GM12878 (cell line): ENCODE measurements at regions not wholly inside any gene's neighbourhood (a gene's known extent, or its start where the extent isn't known, plus 50 kb on each side); places are given as distances from the start of the nearest gene placed in this dataset.

ENCODE experiments used
- ATAC-seq: fragments of 200-7000 bp; cut with Tn5 transposase; 3 replicates; pipeline ENCODE4 v1.9.1; 2020; ENCODE audit warnings: mild to moderate bottlenecking, moderate library complexity
- BruUV-seq: library from RNA; stranded (reverse); fragments of 400-500 nt; replicated peaks from 2 replicates; lab custom pipeline; 2021; lab: Mats Ljungman, UMichigan
- CTCF ChIA-PET: fragments of 300-600 bp; sonication (Branson Sonifier 250); formaldehyde crosslinking; extraction: SDS; loops from one replicate; lab custom pipeline; 2021; ENCODE audit warnings: inconsistent platforms; lab: Yijun Ruan, JAX
- POLR2A ChIA-PET: fragments of 350-600 bp; formaldehyde crosslinking; extraction: SDS; loops from one replicate; lab custom pipeline; 2021; ENCODE audit warnings: inconsistent platforms; lab: Charles Lee
- RAD21 ChIA-PET: fragments of 300-600 bp; sonication (Branson Sonifier 250); formaldehyde crosslinking; loops from one replicate; lab custom pipeline; 2023; ENCODE audit warnings: antibody characterized with exemption; ENCODE audit not compliant: unreplicated experiment; lab: Charles Lee
- SMC1A ChIA-PET: fragments of 300-600 bp; sonication (Branson Sonifier 250); formaldehyde crosslinking; loops from one replicate; lab custom pipeline; 2023; ENCODE audit not compliant: unreplicated experiment, uncharacterized antibody; lab: Charles Lee
- DNase-seq: peaks from one replicate; pipeline ENCODE4 v3.0.0-alpha.2; 2011; ENCODE audit warnings: low read depth, low spot score
- FAIRE-seq: peaks from 3 replicates; lab custom pipeline; 2011; peaks lifted over from hg19 to GRCh38; lab: Jason Lieb, UNC
- H2AFZ ChIP-seq: 2 replicates; pipeline ENCODE4 v1.6.0; 2011; ENCODE audit warnings: low read depth, low read length, control low read depth; ENCODE audit not compliant: control insufficient read depth
- H3K27ac ChIP-seq: 2 replicates; pipeline ENCODE4 v1.5.1; 2011; ENCODE audit warnings: control low read depth; ENCODE audit not compliant: control insufficient read depth, insufficient read depth
- H3K27me3 ChIP-seq, 2 experiments: replicated peaks in 1 of 2; 2 replicates each; pipeline versions ENCODE4 v1.6.0 to v1.6.1; 2011; ENCODE audit warnings: low read length in 1 of 2; ENCODE audit not compliant: control insufficient read depth in 2 of 2, insufficient read depth in 2 of 2
- H3K36me3 ChIP-seq, 2 experiments: 2 replicates each; pipeline ENCODE4 v1.5.1; 2011; ENCODE audit warnings: low read length in 1 of 2; ENCODE audit not compliant: control insufficient read depth in 2 of 2, insufficient read depth in 2 of 2
- H3K4me1 ChIP-seq: 2 replicates; pipeline ENCODE4 v1.6.1; 2011; ENCODE audit warnings: mild to moderate bottlenecking, low read length, moderate library complexity, mixed read lengths; ENCODE audit not compliant: control insufficient read depth, insufficient read depth
- H3K4me2 ChIP-seq: 2 replicates; pipeline ENCODE4 v1.6.0; 2011; ENCODE audit warnings: control low read depth; ENCODE audit not compliant: control insufficient read depth, insufficient read depth
- H3K4me3 ChIP-seq: fragments of 200-600 bp; sonication (generic); 2 replicates; pipeline ENCODE4 v1.5.1; 2016
- H3K79me2 ChIP-seq: 2 replicates; pipeline ENCODE4 v1.6.0; 2011; ENCODE audit warnings: low read length; ENCODE audit not compliant: control insufficient read depth, insufficient read depth
- H3K9ac ChIP-seq: 2 replicates; pipeline ENCODE4 v1.8.0; 2011; ENCODE audit warnings: low read length, control low read depth, mixed read lengths; ENCODE audit not compliant: control insufficient read depth, insufficient read depth
- H3K9me3 ChIP-seq: replicated peaks from 3 replicates; pipeline ENCODE4 v1.5.1; 2011; ENCODE audit warnings: mild to moderate bottlenecking, low read length; ENCODE audit not compliant: control insufficient read depth, insufficient read depth
- H4K20me1 ChIP-seq: 2 replicates; pipeline ENCODE4 v1.6.0; 2011; ENCODE audit not compliant: control insufficient read depth, insufficient read depth
- CREM ChIP-seq: IDR thresholded peaks from 2 replicates; pipeline ENCODE4 v1.6.1; 2014; ENCODE audit warnings: antibody characterized with exemption, low read depth
- ESRRA ChIP-seq: IDR thresholded peaks from 2 replicates; pipeline ENCODE4 v1.6.1; 2012; ENCODE audit warnings: mild to moderate bottlenecking, low read length, improper control_type of control experiment
- KLF5 ChIP-seq: fragments of 450-650 bp; IDR thresholded peaks from 2 replicates; pipeline ENCODE4 v1.6.1; 2014; ENCODE audit warnings: mild to moderate bottlenecking; ENCODE audit not compliant: partially characterized antibody
- LARP7 ChIP-seq: fragments of 450-650 bp; IDR thresholded peaks from 2 replicates; pipeline ENCODE4 v1.6.1; 2017; ENCODE audit warnings: mild to moderate bottlenecking
- SREBF2 ChIP-seq: IDR thresholded peaks from 2 replicates; pipeline ENCODE4 v1.6.1; 2012; ENCODE audit warnings: mild to moderate bottlenecking, low read length
- ZNF274 ChIP-seq: IDR thresholded peaks from one replicate; pipeline ENCODE4 v1.8.0; 2011; ENCODE audit not compliant: insufficient read length, insufficient read depth
- ZSCAN29 ChIP-seq: fragments of 450-650 bp; IDR thresholded peaks from 2 replicates; pipeline ENCODE4 v1.6.1; 2017; ENCODE audit warnings: mild to moderate bottlenecking, moderate library complexity
- WGBS: methylation state at CpG from one replicate; pipeline ENCODE4 v1.1.6; 2016; ENCODE audit warnings: low lambda C conversion rate; ENCODE audit not compliant: insufficient replicate concordance, insufficient coverage; ENCODE audit errors: missing lambda C conversion rate; 5-methylcytosine and 5-hydroxymethylcytosine counted together
- in situ Hi-C: fragments of 300-500 bp; cut with MboI; formaldehyde crosslinking; loops from 9 replicates; pipeline ENCODE4 v1.14.3; 2018; ENCODE audit warnings: mixed read lengths
- intact Hi-C: fragments of 100-400 bp; cut with micrococcal nuclease; formaldehyde crosslinking; loops from one replicate; pipeline ENCODE4 v1.14.2; 2022; ENCODE audit not compliant: unreplicated experiment
- TF ChIP-seq, protein P1 (sequence below): IDR thresholded peaks from 2 replicates; pipeline ENCODE4 v1.6.1; 2012; ENCODE audit warnings: low read depth, low read length, improper control_type of control experiment
- TF ChIP-seq, protein P2 (sequence below): fragments of 450-650 bp; IDR thresholded peaks from 2 replicates; pipeline ENCODE4 v1.6.1; 2017; ENCODE audit warnings: mild to moderate bottlenecking, low read depth, inconsistent platforms; ENCODE audit not compliant: poor library complexity, severe bottlenecking

DNA sequence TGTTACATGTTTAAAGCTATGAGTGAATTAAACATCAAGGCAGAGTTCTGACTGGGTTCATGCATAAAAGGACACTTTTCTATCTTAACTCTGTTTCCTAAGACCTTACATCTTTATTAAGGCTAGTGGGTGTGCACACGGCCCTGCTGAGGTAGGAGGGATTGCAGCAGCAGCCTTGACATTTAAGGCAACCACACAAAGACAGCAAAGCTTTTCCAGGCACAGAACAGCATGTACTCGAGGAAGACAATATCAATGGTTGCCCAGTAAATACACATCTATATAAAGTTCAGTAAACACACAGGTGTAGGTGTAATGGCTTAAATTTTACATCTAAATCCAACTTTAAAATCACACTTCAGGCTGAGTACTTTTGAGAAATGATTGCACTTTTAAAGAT lies 79.8 kb upstream of the LOC128125822 start:
- intact Hi-C loops: no loop called here
- TF ChIP-seq SREBF2: no peak
- TF ChIP-seq, protein P1, sequence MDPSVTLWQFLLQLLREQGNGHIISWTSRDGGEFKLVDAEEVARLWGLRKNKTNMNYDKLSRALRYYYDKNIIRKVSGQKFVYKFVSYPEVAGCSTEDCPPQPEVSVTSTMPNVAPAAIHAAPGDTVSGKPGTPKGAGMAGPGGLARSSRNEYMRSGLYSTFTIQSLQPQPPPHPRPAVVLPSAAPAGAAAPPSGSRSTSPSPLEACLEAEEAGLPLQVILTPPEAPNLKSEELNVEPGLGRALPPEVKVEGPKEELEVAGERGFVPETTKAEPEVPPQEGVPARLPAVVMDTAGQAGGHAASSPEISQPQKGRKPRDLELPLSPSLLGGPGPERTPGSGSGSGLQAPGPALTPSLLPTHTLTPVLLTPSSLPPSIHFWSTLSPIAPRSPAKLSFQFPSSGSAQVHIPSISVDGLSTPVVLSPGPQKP: no peak
- TF ChIP-seq ZNF274: no peak
- no peak for TF ChIP-seq LARP7
- TF ChIP-seq, protein P2, sequence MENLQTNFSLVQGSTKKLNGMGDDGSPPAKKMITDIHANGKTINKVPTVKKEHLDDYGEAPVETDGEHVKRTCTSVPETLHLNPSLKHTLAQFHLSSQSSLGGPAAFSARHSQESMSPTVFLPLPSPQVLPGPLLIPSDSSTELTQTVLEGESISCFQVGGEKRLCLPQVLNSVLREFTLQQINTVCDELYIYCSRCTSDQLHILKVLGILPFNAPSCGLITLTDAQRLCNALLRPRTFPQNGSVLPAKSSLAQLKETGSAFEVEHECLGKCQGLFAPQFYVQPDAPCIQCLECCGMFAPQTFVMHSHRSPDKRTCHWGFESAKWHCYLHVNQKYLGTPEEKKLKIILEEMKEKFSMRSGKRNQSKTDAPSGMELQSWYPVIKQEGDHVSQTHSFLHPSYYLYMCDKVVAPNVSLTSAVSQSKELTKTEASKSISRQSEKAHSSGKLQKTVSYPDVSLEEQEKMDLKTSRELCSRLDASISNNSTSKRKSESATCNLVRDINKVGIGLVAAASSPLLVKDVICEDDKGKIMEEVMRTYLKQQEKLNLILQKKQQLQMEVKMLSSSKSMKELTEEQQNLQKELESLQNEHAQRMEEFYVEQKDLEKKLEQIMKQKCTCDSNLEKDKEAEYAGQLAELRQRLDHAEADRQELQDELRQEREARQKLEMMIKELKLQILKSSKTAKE: no peak
- no peak for TF ChIP-seq KLF5
- TF ChIP-seq CREM: no peak
- no peak for TF ChIP-seq ESRRA
- no peak for TF ChIP-seq ZSCAN29
- Histone ChIP-seq H3K4me2 (no peak overlapping the region), H3K27me3 (no peaks in the 10 kb centered on the region), H2AFZ (no peak overlapping the region), H3K4me1 (no peaks in the 10 kb centered on the region), H3K9me3 (no peaks in the 10 kb centered on the region), H4K20me1 (no peaks in the 10 kb centered on the region), H3K27ac (no peak overlapping the region), H3K9ac (no peak overlapping the region), H3K36me3 (no peaks in the 10 kb centered on the region), H3K4me3 (no peak overlapping the region), H3K79me2 (no peaks in the 10 kb centered on the region)
- in situ Hi-C loops: no loop called here
- BruUV-seq: no TSS peak
- ATAC-seq (no peak), DNase-seq (no peak), FAIRE-seq (no peak)
- RAD21 ChIA-PET: no interaction called here
- POLR2A ChIA-PET: no interaction called here
- SMC1A ChIA-PET: interaction anchor here (1.1 to 1.8 kb wide), 3 partner anchors 11 to 46 kb away, joined by 3 to 4 read pairs (median 4); no protein-coding TSS in a partner anchor
- CTCF ChIA-PET: interaction anchor here (1.3 kb wide), 1 partner anchor 16 kb away, joined by 3 read pairs; no protein-coding TSS in a partner anchor
- 0% methylated on average over 2 of the region's 2 CpGs for WGBS
